Lower leg skin (tissue), 3 donors: ENCODE measurements at regions not wholly inside any gene's neighbourhood (a gene's known extent, or its start where the extent isn't known, plus 50 kb on each side); places are given as distances from the start of the nearest gene placed in this dataset.

Experiments
- POLR2A ChIP-seq, 2 donors: fragments of 450-650 bp; IDR thresholded peaks; one replicate each; pipeline ENCODE4 v1.6.1; 2016 to 2017; ENCODE audit warnings: antibody characterized with exemption in 2 of 2, mild to moderate bottlenecking in 1 of 2, moderate library complexity in 1 of 2
- TF ChIP-seq, protein P1 (sequence below), 3 donors: fragments of 450-650 bp; IDR thresholded peaks; one replicate each; pipeline ENCODE4 v1.5.1; 2016; ENCODE audit warnings: antibody characterized with exemption in 3 of 3, mild to moderate bottlenecking in 3 of 3, moderate library complexity in 2 of 3

DNA sequence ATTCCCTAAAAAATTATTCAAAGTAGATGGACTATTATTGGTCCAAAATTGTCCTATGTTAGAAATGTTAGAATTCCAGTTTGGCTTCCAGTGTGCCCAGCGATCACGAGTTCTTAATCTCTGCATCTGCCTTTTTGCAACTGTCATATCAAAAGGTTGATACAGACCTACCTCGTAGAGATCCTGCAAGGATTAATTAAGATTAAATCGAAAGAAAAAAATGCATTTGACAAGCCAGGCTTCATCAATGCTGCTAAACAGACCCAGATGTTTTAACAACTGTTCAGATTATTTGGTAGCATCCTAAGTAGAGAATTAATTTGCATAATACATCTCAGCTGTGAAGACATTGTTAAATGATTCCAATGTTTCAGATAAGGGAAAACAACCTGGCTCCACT, 336.5 kb downstream of the CRPPA start:
- TF ChIP-seq, protein P1, sequence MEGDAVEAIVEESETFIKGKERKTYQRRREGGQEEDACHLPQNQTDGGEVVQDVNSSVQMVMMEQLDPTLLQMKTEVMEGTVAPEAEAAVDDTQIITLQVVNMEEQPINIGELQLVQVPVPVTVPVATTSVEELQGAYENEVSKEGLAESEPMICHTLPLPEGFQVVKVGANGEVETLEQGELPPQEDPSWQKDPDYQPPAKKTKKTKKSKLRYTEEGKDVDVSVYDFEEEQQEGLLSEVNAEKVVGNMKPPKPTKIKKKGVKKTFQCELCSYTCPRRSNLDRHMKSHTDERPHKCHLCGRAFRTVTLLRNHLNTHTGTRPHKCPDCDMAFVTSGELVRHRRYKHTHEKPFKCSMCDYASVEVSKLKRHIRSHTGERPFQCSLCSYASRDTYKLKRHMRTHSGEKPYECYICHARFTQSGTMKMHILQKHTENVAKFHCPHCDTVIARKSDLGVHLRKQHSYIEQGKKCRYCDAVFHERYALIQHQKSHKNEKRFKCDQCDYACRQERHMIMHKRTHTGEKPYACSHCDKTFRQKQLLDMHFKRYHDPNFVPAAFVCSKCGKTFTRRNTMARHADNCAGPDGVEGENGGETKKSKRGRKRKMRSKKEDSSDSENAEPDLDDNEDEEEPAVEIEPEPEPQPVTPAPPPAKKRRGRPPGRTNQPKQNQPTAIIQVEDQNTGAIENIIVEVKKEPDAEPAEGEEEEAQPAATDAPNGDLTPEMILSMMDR (IDR thresholded peaks at IDR 0.05) = no peak
- TF ChIP-seq POLR2A (IDR thresholded peaks at IDR 0.05) = no peak
